ENCODE measurements at regions not wholly inside any gene's neighbourhood (a gene's known extent, or its start where the extent isn't known, plus 50 kb on each side); places are given as distances from the start of the nearest gene placed in this dataset.

DNA sequence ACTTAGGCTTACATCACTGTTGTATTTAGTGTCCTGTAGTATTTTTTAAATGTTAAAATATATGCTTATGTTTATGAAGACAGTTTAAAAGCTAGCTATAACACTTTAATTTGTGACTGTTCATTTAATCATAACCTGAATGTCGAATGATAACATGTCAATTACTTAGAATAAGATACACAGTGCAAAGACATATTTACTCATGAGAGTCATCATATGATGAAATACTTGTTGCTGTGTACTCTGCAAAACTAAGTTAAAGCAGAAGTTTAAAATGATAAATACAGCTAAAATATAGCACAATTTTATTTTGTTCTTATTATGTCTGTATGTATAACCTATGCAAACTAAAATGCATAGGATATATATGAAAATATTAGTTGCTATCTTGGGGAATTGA, 497.4 kb downstream of the FSCB start:
- H3K9me3 ChIP-seq (replicated peaks; ENCODE audit: control insufficient read depth, insufficient read depth, low read length): no peaks in the 10 kb centered on the region
- no peaks in the 10 kb centered on the region for H3K9me1 ChIP-seq (replicated peaks; ENCODE audit: control insufficient read depth, extremely low read depth, insufficient read depth, low read length)
- H3K4me1 ChIP-seq (ENCODE audit: control insufficient read depth, extremely low read depth, insufficient read depth, low read length): no peaks in the 10 kb centered on the region
- no peaks in the 10 kb centered on the region for H3K79me2 ChIP-seq (ENCODE audit: control insufficient read depth, insufficient read depth, low read length)
- no peak overlapping the region for H3K27ac ChIP-seq (ENCODE audit: insufficient read depth, low read depth, low read length)
- H3K4me2 ChIP-seq (ENCODE audit: insufficient read depth, low read length): no peak overlapping the region
- no peak for DNase-seq (ENCODE audit: low read depth, low spot score)
- POLR2A ChIA-PET: no interaction called here
- intact Hi-C loops (cut with micrococcal nuclease) (no loop called here), dilution Hi-C loops (cut with MboI; ENCODE audit: extremely low pct_ligation_motif_present, low sequenced_read_pairs) (no loop called here)
- no peak overlapping the region for H3K4me3 ChIP-seq (replicated peaks in 1 of 3; ENCODE audit: insufficient read depth in 1 of 3, low read depth in 1 of 3, low read length in 3 of 3)
- no TSS peak for BruUV-seq (replicated peaks)
- FAIRE-seq: no peak
- CTCF ChIA-PET: no interaction called here
- H4K20me1 ChIP-seq (replicated peaks; ENCODE audit: control insufficient read depth, extremely low read depth, insufficient read depth, low read length): no peaks in the 10 kb centered on the region
- no peak for TF ChIP-seq POLR2A (IDR thresholded peaks at IDR 0.05; ENCODE audit: low read depth, low read length)
- no peak for TF ChIP-seq GATA2 (IDR thresholded peaks at IDR 0.05; ENCODE audit: insufficient read depth, insufficient read length, low read depth, low read length)
- TF ChIP-seq EZH2 (IDR thresholded peaks at IDR 0.05; ENCODE audit: borderline replicate concordance, low read depth, low read length, severe bottlenecking): no peak
- TF ChIP-seq JUN (IDR thresholded peaks at IDR 0.05; ENCODE audit: borderline replicate concordance, insufficient read depth, insufficient read length, low read depth): no peak
- TF ChIP-seq CTCF (IDR thresholded peaks at IDR 0.05; ENCODE audit: extremely low read depth in 1 of 2, insufficient read depth in 1 of 2, low read depth in 1 of 2, low read length in 2 of 2): no peak
- TF ChIP-seq FOS (IDR thresholded peaks at IDR 0.05; ENCODE audit: borderline replicate concordance, insufficient read depth, low read length): no peak
- no peak for TF ChIP-seq MYC (IDR thresholded peaks at IDR 0.05; ENCODE audit: low read depth, low read length)
- TF ChIP-seq, protein P1, sequence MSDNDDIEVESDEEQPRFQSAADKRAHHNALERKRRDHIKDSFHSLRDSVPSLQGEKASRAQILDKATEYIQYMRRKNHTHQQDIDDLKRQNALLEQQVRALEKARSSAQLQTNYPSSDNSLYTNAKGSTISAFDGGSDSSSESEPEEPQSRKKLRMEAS (IDR thresholded peaks at IDR 0.05; ENCODE audit: insufficient read depth, insufficient read length): no peak
- no peaks in the 10 kb centered on the region for H3K27me3 ChIP-seq (ENCODE audit: control insufficient read depth in 2 of 2, insufficient read depth in 2 of 2, low read length in 2 of 2)
- no peak overlapping the region for H3K9ac ChIP-seq (replicated peaks; ENCODE audit: extremely low read depth, insufficient read depth, low read length)
- H3K36me3 ChIP-seq (ENCODE audit: control insufficient read depth in 2 of 2, extremely low read depth in 1 of 2, insufficient read depth in 2 of 2, low read length in 2 of 2): no peaks in the 10 kb centered on the region
- no peak overlapping the region for H2AFZ ChIP-seq (ENCODE audit: low read depth, low read length)

Measured in endothelial cell of umbilical vein (primary cell).